Keratinocyte (primary cell): ENCODE measurements at regions not wholly inside any gene's neighbourhood (a gene's known extent, or its start where the extent isn't known, plus 50 kb on each side); places are given as distances from the start of the nearest gene placed in this dataset.

Experiments
- DNase-seq: peaks from one replicate; pipeline ENCODE4 v3.0.0-alpha.2; 2011; ENCODE audit warnings: low read depth, missing footprints, low spot score
- FAIRE-seq: peaks from 2 replicates; lab custom pipeline; 2011; peaks lifted over from hg19 to GRCh38; lab: Jason Lieb, UNC
- H2AFZ ChIP-seq: 2 replicates; pipeline ENCODE4 v1.6.0; 2012; ENCODE audit warnings: low read length, control low read depth, inconsistent platforms; ENCODE audit not compliant: control insufficient read depth
- H3K27ac ChIP-seq: 2 replicates; pipeline ENCODE4 v1.5.1; 2011; ENCODE audit warnings: low read length; ENCODE audit not compliant: control insufficient read depth, insufficient read depth
- H3K27me3 ChIP-seq: 3 replicates; pipeline ENCODE4 v1.6.0; 2011; ENCODE audit warnings: low read length; ENCODE audit not compliant: control insufficient read depth, insufficient read depth; ENCODE audit errors: extremely low read depth
- H3K36me3 ChIP-seq, 2 experiments: 2 replicates in 1 of 2; 3 replicates in 1 of 2; pipeline ENCODE4 v1.5.1; 2011; ENCODE audit warnings: low read length in 2 of 2, mild to moderate bottlenecking in 1 of 2; ENCODE audit not compliant: control insufficient read depth in 2 of 2, insufficient read depth in 2 of 2; ENCODE audit errors: extremely low read depth in 1 of 2
- H3K4me1 ChIP-seq: 3 replicates; pipeline ENCODE4 v1.5.1; 2011; ENCODE audit warnings: low read length; ENCODE audit not compliant: control insufficient read depth, insufficient read depth; ENCODE audit errors: extremely low read depth
- H3K4me2 ChIP-seq: 3 replicates; pipeline ENCODE4 v1.6.0; 2011; ENCODE audit warnings: low read depth, low read length; ENCODE audit not compliant: control insufficient read depth, insufficient read depth; ENCODE audit errors: extremely low read depth
- H3K4me3 ChIP-seq, 3 experiments: fragments of 200-600 bp in 1 of 3; sonication (generic) in 1 of 3; 2 replicates in 2 of 3; 3 replicates in 1 of 3; pipeline ENCODE4 v1.5.1; 2011 to 2016; ENCODE audit warnings: low read length in 3 of 3, mild to moderate bottlenecking in 3 of 3, control low read depth in 2 of 3, inconsistent platforms in 1 of 3, low read depth in 1 of 3, mixed read lengths in 1 of 3, mixed run types in 1 of 3, moderate library complexity in 1 of 3; ENCODE audit not compliant: control insufficient read depth in 2 of 3, insufficient read depth in 2 of 3; ENCODE audit errors: extremely low read depth in 1 of 3
- H3K79me2 ChIP-seq: 2 replicates; pipeline ENCODE4 v1.6.0; 2012; ENCODE audit warnings: low read length; ENCODE audit not compliant: control insufficient read depth, insufficient read depth
- H3K9ac ChIP-seq: 3 replicates; pipeline ENCODE4 v1.6.0; 2011; ENCODE audit warnings: low read length; ENCODE audit not compliant: control insufficient read depth, insufficient read depth; ENCODE audit errors: extremely low read depth
- H3K9me1 ChIP-seq: 3 replicates; pipeline ENCODE4 v1.6.0; 2011; ENCODE audit warnings: low read length; ENCODE audit not compliant: control insufficient read depth, insufficient read depth; ENCODE audit errors: extremely low read depth
- H3K9me3 ChIP-seq: 2 replicates; pipeline ENCODE4 v1.5.1; 2012; ENCODE audit warnings: low read depth, low read length; ENCODE audit not compliant: control insufficient read depth
- H4K20me1 ChIP-seq: 3 replicates; pipeline ENCODE4 v1.6.0; 2011; ENCODE audit warnings: low read length; ENCODE audit not compliant: control insufficient read depth, insufficient read depth; ENCODE audit errors: extremely low read depth
- EZH2 ChIP-seq: IDR thresholded peaks from one replicate; pipeline ENCODE4 v1.6.1; 2012; ENCODE audit warnings: inconsistent platforms, mild to moderate bottlenecking, low read length, moderate library complexity
- dilution Hi-C: fragments of 300-500 bp; cut with MboI; formaldehyde crosslinking; loops from one replicate; pipeline ENCODE4 v1.7.0; 2020; ENCODE audit warnings: low sequenced_read_pairs; ENCODE audit not compliant: extremely low pct_ligation_motif_present
- TF ChIP-seq, protein P1 (sequence below), 3 experiments: IDR thresholded peaks in 1 of 3; conservative IDR thresholded peaks in 1 of 3; optimal IDR thresholded peaks in 1 of 3; 2 replicates in 2 of 3; 3 replicates in 1 of 3; pipeline versions ENCODE3 to v1.5.1; 2011; ENCODE audit warnings: low read length in 3 of 3, mild to moderate bottlenecking in 3 of 3, moderate library complexity in 2 of 3, control low read depth in 1 of 3, inconsistent platforms in 1 of 3; ENCODE audit not compliant: insufficient read depth in 2 of 3; ENCODE audit errors: extremely low read depth in 1 of 3

- FAIRE-seq (no peak), DNase-seq (no peak)
- Histone ChIP-seq H3K4me2 (no peak overlapping the region), H3K4me3 (no peak overlapping the region), H4K20me1 (no peaks in the 10 kb centered on the region), H3K4me1 (no peaks in the 10 kb centered on the region), H3K79me2 (no peaks in the 10 kb centered on the region), H2AFZ (no peak overlapping the region), H3K27me3 (no peaks in the 10 kb centered on the region), H3K9me1 (no peaks in the 10 kb centered on the region), H3K9me3 (no peaks in the 10 kb centered on the region), H3K27ac (no peak overlapping the region), H3K9ac (no peak overlapping the region), H3K36me3 (no peaks in the 10 kb centered on the region)
- dilution Hi-C loops = no loop called here
- TF ChIP-seq, protein P1, sequence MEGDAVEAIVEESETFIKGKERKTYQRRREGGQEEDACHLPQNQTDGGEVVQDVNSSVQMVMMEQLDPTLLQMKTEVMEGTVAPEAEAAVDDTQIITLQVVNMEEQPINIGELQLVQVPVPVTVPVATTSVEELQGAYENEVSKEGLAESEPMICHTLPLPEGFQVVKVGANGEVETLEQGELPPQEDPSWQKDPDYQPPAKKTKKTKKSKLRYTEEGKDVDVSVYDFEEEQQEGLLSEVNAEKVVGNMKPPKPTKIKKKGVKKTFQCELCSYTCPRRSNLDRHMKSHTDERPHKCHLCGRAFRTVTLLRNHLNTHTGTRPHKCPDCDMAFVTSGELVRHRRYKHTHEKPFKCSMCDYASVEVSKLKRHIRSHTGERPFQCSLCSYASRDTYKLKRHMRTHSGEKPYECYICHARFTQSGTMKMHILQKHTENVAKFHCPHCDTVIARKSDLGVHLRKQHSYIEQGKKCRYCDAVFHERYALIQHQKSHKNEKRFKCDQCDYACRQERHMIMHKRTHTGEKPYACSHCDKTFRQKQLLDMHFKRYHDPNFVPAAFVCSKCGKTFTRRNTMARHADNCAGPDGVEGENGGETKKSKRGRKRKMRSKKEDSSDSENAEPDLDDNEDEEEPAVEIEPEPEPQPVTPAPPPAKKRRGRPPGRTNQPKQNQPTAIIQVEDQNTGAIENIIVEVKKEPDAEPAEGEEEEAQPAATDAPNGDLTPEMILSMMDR (optimal IDR thresholded peaks at IDR 0.05 in 1 of 3, IDR thresholded peaks at IDR 0.05 in 1 of 3, conservative IDR thresholded peaks at IDR 0.05 in 1 of 3; ENCODE audit: extremely low read depth in 1 of 3, insufficient read depth in 2 of 3, low read length in 3 of 3) = no peak
- no peak for TF ChIP-seq EZH2
Observed at GRCh38 chr5:61752588-61752987, 420.5 kb downstream of the ZSWIM6 start.

DNA sequence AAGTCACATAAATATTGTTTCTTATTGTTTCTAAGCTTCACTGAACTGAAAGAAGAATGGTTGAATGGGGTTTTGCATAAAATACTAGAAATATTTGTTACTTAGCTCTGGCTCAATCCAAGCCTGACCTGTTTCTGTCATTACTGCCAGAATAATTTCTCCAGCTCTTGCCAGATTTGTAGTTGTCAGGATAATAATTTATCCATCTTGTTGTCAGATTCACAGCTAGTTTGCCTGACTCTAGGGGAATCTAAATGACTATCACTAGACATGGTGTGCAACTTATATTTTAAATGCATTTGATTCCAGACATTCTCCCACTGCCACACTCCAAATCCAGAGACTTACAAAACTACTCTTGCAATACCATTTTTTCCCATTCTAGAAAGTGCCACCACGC, 422.7 kb downstream of the ZSWIM6 start:
- no peaks in the 10 kb centered on the region for H4K20me1 ChIP-seq
- dilution Hi-C loops = no loop called here

More for the DNA sequence above, 422.7 kb downstream of the ZSWIM6 start:
- H3K9ac ChIP-seq = no peak overlapping the region
- H2AFZ ChIP-seq = no peak overlapping the region
- no peaks in the 10 kb centered on the region for H3K36me3 ChIP-seq
- no peak overlapping the region for H3K4me3 ChIP-seq
- H3K4me2 ChIP-seq = no peak overlapping the region
- no peak overlapping the region for H3K27ac ChIP-seq
- no peaks in the 10 kb centered on the region for H3K9me3 ChIP-seq
- TF ChIP-seq, protein P1 (optimal IDR thresholded peaks at IDR 0.05 in 1 of 3, IDR thresholded peaks at IDR 0.05 in 1 of 3, conservative IDR thresholded peaks at IDR 0.05 in 1 of 3; ENCODE audit: extremely low read depth in 1 of 3, insufficient read depth in 2 of 3, low read length in 3 of 3) = no peak
- no peak for TF ChIP-seq EZH2
- no peaks in the 10 kb centered on the region for H3K4me1 ChIP-seq
- H3K79me2 ChIP-seq = no peaks in the 10 kb centered on the region
- DNase-seq (no peak), FAIRE-seq (no peak)
- no peaks in the 10 kb centered on the region for H3K27me3 ChIP-seq
- no peaks in the 10 kb centered on the region for H3K9me1 ChIP-seq
